ENCODE measurements at regions not wholly inside any gene's neighbourhood (a gene's known extent, or its start where the extent isn't known, plus 50 kb on each side); places are given as distances from the start of the nearest gene placed in this dataset.

DNA sequence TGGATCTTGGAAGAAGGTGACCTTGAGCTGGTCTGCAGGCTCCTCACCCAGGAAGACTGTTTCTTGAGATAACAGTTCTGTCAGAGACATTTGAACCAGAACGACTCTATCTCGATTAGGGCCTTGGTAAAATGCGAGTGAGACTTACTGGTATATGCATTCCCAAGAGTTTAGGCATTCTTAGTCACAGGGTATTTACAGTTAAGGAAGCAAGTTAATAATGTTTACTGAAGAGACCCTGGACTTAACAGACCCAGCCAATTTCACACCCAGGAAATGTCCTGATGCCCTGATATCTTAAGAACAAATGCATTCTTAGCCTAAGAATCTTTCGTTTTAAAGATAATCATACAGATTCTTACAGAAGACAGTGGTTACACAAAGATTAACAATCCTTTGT lies 1867.2 kb upstream of the C9orf72 start:
- Histone ChIP-seq H3K36me3 (ENCODE audit: control insufficient read depth in 2 of 2, insufficient read depth in 2 of 2, low read length in 1 of 2) (no peaks in the 10 kb centered on the region), H3K4me1 (ENCODE audit: control insufficient read depth, insufficient read depth, low read length) (no peaks in the 10 kb centered on the region), H3K4me2 (ENCODE audit: control insufficient read depth, insufficient read depth) (no peak overlapping the region), H2AFZ (ENCODE audit: control insufficient read depth, low read depth, low read length) (no peak overlapping the region), H3K9ac (ENCODE audit: control insufficient read depth, insufficient read depth, low read length) (no peak overlapping the region), H3K9me3 (replicated peaks; ENCODE audit: control insufficient read depth, insufficient read depth, low read length) (no peaks in the 10 kb centered on the region), H3K4me3 (no peak overlapping the region), H3K27ac (ENCODE audit: control insufficient read depth, insufficient read depth) (no peak overlapping the region), H4K20me1 (ENCODE audit: control insufficient read depth, insufficient read depth) (no peaks in the 10 kb centered on the region), H3K79me2 (ENCODE audit: control insufficient read depth, insufficient read depth, low read length) (no peaks in the 10 kb centered on the region), H3K27me3 (replicated peaks in 1 of 2; ENCODE audit: control insufficient read depth in 2 of 2, insufficient read depth in 2 of 2, low read length in 1 of 2) (no peaks in the 10 kb centered on the region)
- ATAC-seq (no peak), FAIRE-seq (no peak), DNase-seq (ENCODE audit: low read depth, low spot score) (no peak)
- ChIA-PET SMC1A (ENCODE audit: uncharacterized antibody, unreplicated experiment) (interaction anchor here (1.0 kb wide), 1 partner anchor 17 kb away, joined by 3 read pairs; no protein-coding TSS in a partner anchor), POLR2A (no interaction called here), CTCF (no interaction called here), RAD21 (ENCODE audit: unreplicated experiment) (no interaction called here)
- WGBS (ENCODE audit: insufficient coverage, insufficient replicate concordance, low lambda C conversion rate, missing lambda C conversion rate) = 19% methylated on average over 4 of the region's 4 CpGs
- in situ Hi-C loops (cut with MboI) = no loop called here
- intact Hi-C loops (cut with micrococcal nuclease; ENCODE audit: unreplicated experiment) = no loop called here
- no TSS peak for BruUV-seq (replicated peaks)
- TF ChIP-seq, protein P1, sequence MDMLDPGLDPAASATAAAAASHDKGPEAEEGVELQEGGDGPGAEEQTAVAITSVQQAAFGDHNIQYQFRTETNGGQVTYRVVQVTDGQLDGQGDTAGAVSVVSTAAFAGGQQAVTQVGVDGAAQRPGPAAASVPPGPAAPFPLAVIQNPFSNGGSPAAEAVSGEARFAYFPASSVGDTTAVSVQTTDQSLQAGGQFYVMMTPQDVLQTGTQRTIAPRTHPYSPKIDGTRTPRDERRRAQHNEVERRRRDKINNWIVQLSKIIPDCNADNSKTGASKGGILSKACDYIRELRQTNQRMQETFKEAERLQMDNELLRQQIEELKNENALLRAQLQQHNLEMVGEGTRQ (IDR thresholded peaks at IDR 0.05; ENCODE audit: borderline replicate concordance, low read depth, low read length) = no peak
- TF ChIP-seq RELA (IDR thresholded peaks at IDR 0.05; ENCODE audit: borderline replicate concordance, partially characterized antibody) = no peak
- no peak for TF ChIP-seq GABPA (IDR thresholded peaks at IDR 0.05; ENCODE audit: low read depth)
- no peak for TF ChIP-seq CBX3 (IDR thresholded peaks at IDR 0.05; ENCODE audit: borderline replicate concordance, low read depth)
- no peak for TF ChIP-seq CREB1 (IDR thresholded peaks at IDR 0.05; ENCODE audit: low read depth)
- no peak for TF ChIP-seq NFXL1 (IDR thresholded peaks at IDR 0.05; ENCODE audit: borderline replicate concordance)
- no peak for TF ChIP-seq POU2F2 (IDR thresholded peaks at IDR 0.05; ENCODE audit: borderline replicate concordance, low read depth, low read length)
- TF ChIP-seq SIN3A (IDR thresholded peaks at IDR 0.05; ENCODE audit: low read depth, low read length) = no peak
- no peak for TF ChIP-seq IKZF2 (IDR thresholded peaks at IDR 0.05)
- no peak for TF ChIP-seq ESRRA (IDR thresholded peaks at IDR 0.05; ENCODE audit: low read length)
- TF ChIP-seq NR2F1 (conservative IDR thresholded peaks at IDR 0.05) = no peak
- no peak for TF ChIP-seq ZNF592 (IDR thresholded peaks at IDR 0.05)
- TF ChIP-seq HDGF (IDR thresholded peaks at IDR 0.05) = no peak
- TF ChIP-seq ZBTB40 (IDR thresholded peaks at IDR 0.05; ENCODE audit: borderline replicate concordance) = no peak
- no peak for TF ChIP-seq NBN (IDR thresholded peaks at IDR 0.05)
- TF ChIP-seq CBX5 (IDR thresholded peaks at IDR 0.05; ENCODE audit: low read depth) = no peak
- no peak for TF ChIP-seq RAD21 (IDR thresholded peaks at IDR 0.05; ENCODE audit: insufficient read depth, low read depth, low read length)
